PC-3 (cell line): ENCODE measurements at regions not wholly inside any gene's neighbourhood (a gene's known extent, or its start where the extent isn't known, plus 50 kb on each side); places are given as distances from the start of the nearest gene placed in this dataset.

ENCODE experiments used
- ATAC-seq: fragments of 200-7000 bp; cut with Tn5 transposase; 2 replicates; pipeline ENCODE4 v1.9.1; 2020; ENCODE audit warnings: mild to moderate bottlenecking, moderate library complexity
- BruUV-seq: library from RNA; stranded (reverse); fragments of 400-500 nt; replicated peaks from 2 replicates; lab custom pipeline; 2021; lab: Mats Ljungman, UMichigan
- CTCF ChIA-PET: fragments of 300-600 bp; sonication (Branson Sonifier 250); formaldehyde crosslinking; loops from one replicate; lab custom pipeline; 2022; ENCODE audit warnings: antibody characterized with exemption; lab: Charles Lee
- POLR2A ChIA-PET: fragments of 300-600 bp; sonication (Branson Sonifier 250); formaldehyde crosslinking; loops from one replicate; lab custom pipeline; 2022; ENCODE audit warnings: antibody characterized with exemption; ENCODE audit not compliant: unreplicated experiment; lab: Charles Lee
- DNase-seq: peaks from one replicate; pipeline ENCODE4 v3.0.0-alpha.2; 2015
- H2AFZ ChIP-seq: fragments of 300-600 bp; sonication (generic); 2 replicates; pipeline ENCODE4 v1.6.0; 2016; ENCODE audit warnings: antibody characterized with exemption, low read length
- H3F3A ChIP-seq: fragments of 300-600 bp; sonication (generic); one replicate; pipeline ENCODE4 v1.6.0; 2017; ENCODE audit warnings: antibody characterized with exemption, low read length, control low read depth, mild to moderate bottlenecking; ENCODE audit not compliant: unreplicated experiment
- H3K27ac ChIP-seq: fragments of 300-600 bp; sonication (generic); 2 replicates; pipeline ENCODE4 v1.5.1; 2016; ENCODE audit warnings: mild to moderate bottlenecking, low read length
- H3K27me3 ChIP-seq: fragments of 300-600 bp; sonication (generic); 2 replicates; pipeline ENCODE4 v1.6.1; 2016; ENCODE audit warnings: low read length, mixed read lengths
- H3K36me3 ChIP-seq: fragments of 300-600 bp; sonication (generic); 2 replicates; pipeline ENCODE4 v1.6.1; 2016; ENCODE audit warnings: low read depth, mixed run types, low read length, mixed read lengths
- H3K4me1 ChIP-seq: fragments of 300-600 bp; sonication (generic); 2 replicates; pipeline ENCODE4 v1.5.1; 2016; ENCODE audit warnings: low read length; ENCODE audit not compliant: insufficient read depth
- H3K4me2 ChIP-seq: fragments of 300-600 bp; sonication (generic); 2 replicates; pipeline ENCODE4 v1.6.0; 2016; ENCODE audit warnings: low read length
- H3K4me3 ChIP-seq: fragments of 300-600 bp; sonication (generic); 2 replicates; pipeline ENCODE4 v1.5.1; 2016; ENCODE audit warnings: mild to moderate bottlenecking, low read length, mixed read lengths
- H3K79me2 ChIP-seq: fragments of 300-600 bp; sonication (generic); 2 replicates; pipeline ENCODE4 v1.6.1; 2017; ENCODE audit warnings: low read length, mixed read lengths
- H3K9ac ChIP-seq: fragments of 300-600 bp; sonication (generic); 2 replicates; pipeline ENCODE4 v1.6.0; 2016; ENCODE audit warnings: mild to moderate bottlenecking, low read length
- H3K9me2 ChIP-seq: fragments of 300-600 bp; sonication (generic); replicated peaks from 2 replicates; pipeline ENCODE4 v1.6.1; 2016; ENCODE audit warnings: mixed run types, low read length, mixed read lengths
- H3K9me3 ChIP-seq: fragments of 300-600 bp; sonication (generic); 2 replicates; pipeline ENCODE4 v1.6.1; 2016; ENCODE audit warnings: low read length, mixed read lengths
- H4K20me1 ChIP-seq: fragments of 300-600 bp; sonication (generic); 2 replicates; pipeline ENCODE4 v1.6.1; 2016; ENCODE audit warnings: low read length, mixed read lengths
- CTCF ChIP-seq: fragments of 300-600 bp; sonication (generic); conservative IDR thresholded peaks from 2 replicates; pipeline ENCODE4 v1.5.1; 2017; ENCODE audit warnings: antibody characterized with exemption, low read depth, mild to moderate bottlenecking, low read length
- EZH2 ChIP-seq: fragments of 300-600 bp; sonication (generic); IDR thresholded peaks from one replicate; pipeline ENCODE4 v1.6.1; 2017; ENCODE audit warnings: antibody characterized with exemption, mild to moderate bottlenecking, low read length; ENCODE audit not compliant: unreplicated experiment
- EZH2phosphoT487 ChIP-seq: fragments of 300-600 bp; sonication (generic); IDR thresholded peaks from 2 replicates; pipeline ENCODE4 v1.6.1; 2018; ENCODE audit warnings: mild to moderate bottlenecking, antibody characterized with exemption, low read length, borderline replicate concordance
- intact Hi-C: fragments of 100-400 bp; cut with micrococcal nuclease; formaldehyde crosslinking; loops from 2 replicates; pipeline ENCODE4 v1.9.0; 2023

- H2AFZ ChIP-seq, result no peak overlapping the region
- no peak for TF ChIP-seq CTCF
- no peak for TF ChIP-seq EZH2
- no peak for TF ChIP-seq EZH2phosphoT487
- no peaks in the 10 kb centered on the region for H3K9me2 ChIP-seq
- no peaks in the 10 kb centered on the region for H3K79me2 ChIP-seq
- H4K20me1 ChIP-seq, result no peaks in the 10 kb centered on the region
- ATAC-seq, result no peak
- H3K4me1 ChIP-seq, result peaks cover 51% of the 10 kb centered on the region
- no peaks in the 10 kb centered on the region for H3K9me3 ChIP-seq
- no peak overlapping the region for H3K4me2 ChIP-seq
- intact Hi-C loops, result no loop called here
- no peaks in the 10 kb centered on the region for H3K36me3 ChIP-seq
- ChIA-PET CTCF (no interaction called here), POLR2A (no interaction called here)
- H3K27me3 ChIP-seq, result no peaks in the 10 kb centered on the region
- H3F3A ChIP-seq, result no peaks in the 10 kb centered on the region
- H3K9ac ChIP-seq, result no peak overlapping the region
- H3K4me3 ChIP-seq, result no peak overlapping the region
- BruUV-seq, result no TSS peak
- no peak for DNase-seq
- H3K27ac ChIP-seq, result no peak overlapping the region
Measured at GRCh38 chr20:4491643-4492042, 194.6 kb upstream of the PRNP start.

GRCh38 chr20:4490606-4491280, 195.5 kb upstream of the PRNP start:
- BruUV-seq, result no TSS peak
- Histone ChIP-seq H3K9me3 (no peaks in the 10 kb centered on the region), H3K4me3 (no peak overlapping the region), H3K36me3 (no peaks in the 10 kb centered on the region), H4K20me1 (no peaks in the 10 kb centered on the region), H3K9me2 (no peaks in the 10 kb centered on the region), H3F3A (no peaks in the 10 kb centered on the region), H2AFZ (no peak overlapping the region), H3K27me3 (no peaks in the 10 kb centered on the region), H3K4me2 (no peak overlapping the region), H3K27ac (peak overlapping the region; percentile 24; the same call in 1 of the 2 replicates), H3K4me1 (peaks cover 51% of the 10 kb centered on the region), H3K79me2 (no peaks in the 10 kb centered on the region), H3K9ac (no peak overlapping the region)
- TF ChIP-seq EZH2 (no peak), CTCF (no peak), EZH2phosphoT487 (no peak)
- ATAC-seq, result peak; percentile 26; the same call in 1 of the 2 replicates
- ChIA-PET POLR2A (no interaction called here), CTCF (no interaction called here)
- peak; percentile 57 for DNase-seq
- intact Hi-C loops, result no loop called here

GRCh38 chr20:4490045-4490444, 196.2 kb upstream of the PRNP start:
- no peak for ATAC-seq
- no peaks in the 10 kb centered on the region for H3K9me3 ChIP-seq
- H3K79me2 ChIP-seq, result no peaks in the 10 kb centered on the region
- ChIA-PET POLR2A (no interaction called here), CTCF (no interaction called here)
- no peaks in the 10 kb centered on the region for H3K36me3 ChIP-seq
- H3K9ac ChIP-seq, result no peak overlapping the region
- H3K4me1 ChIP-seq, result peaks cover 51% of the 10 kb centered on the region
- no peaks in the 10 kb centered on the region for H4K20me1 ChIP-seq
- TF ChIP-seq EZH2phosphoT487 (no peak), EZH2 (no peak), CTCF (no peak)
- H3F3A ChIP-seq, result no peaks in the 10 kb centered on the region
- BruUV-seq, result no TSS peak
- no peak overlapping the region for H2AFZ ChIP-seq
- no peaks in the 10 kb centered on the region for H3K27me3 ChIP-seq
- DNase-seq, result no peak
- intact Hi-C loops, result no loop called here
- no peaks in the 10 kb centered on the region for H3K9me2 ChIP-seq
- peak overlapping the region; percentile 14 for H3K27ac ChIP-seq
- H3K4me2 ChIP-seq, result no peak overlapping the region
- no peak overlapping the region for H3K4me3 ChIP-seq
